ENCODE measurements at regions not wholly inside any gene's neighbourhood (a gene's known extent, or its start where the extent isn't known, plus 50 kb on each side); places are given as distances from the start of the nearest gene placed in this dataset.

GRCh38 chr9:22986556-22986955, 539.9 kb downstream of the DMRTA1 start:
- TF ChIP-seq POLR2A (IDR thresholded peaks at IDR 0.05; ENCODE audit: low read depth) (no peak), EP300 (IDR thresholded peaks at IDR 0.05) (no peak), CTCF (IDR thresholded peaks at IDR 0.05) (no peak)

Measured in esophagus muscularis mucosa (tissue), 4 donors.